H1 (cell line): ENCODE measurements at regions not wholly inside any gene's neighbourhood (a gene's known extent, or its start where the extent isn't known, plus 50 kb on each side); places are given as distances from the start of the nearest gene placed in this dataset.

Experiments used
- CTCF ChIA-PET: fragments of 300-600 bp; sonication (Branson Sonifier 250); formaldehyde crosslinking; loops from one replicate; lab custom pipeline; 2021; ENCODE audit not compliant: partially characterized antibody; lab: Charles Lee
- POLR2A ChIA-PET: fragments of 300-600 bp; sonication (Branson Sonifier 250); formaldehyde crosslinking; loops from one replicate; lab custom pipeline; 2021; ENCODE audit warnings: inconsistent platforms; ENCODE audit not compliant: partially characterized antibody; lab: Charles Lee
- DNase-seq, 2 experiments: peaks; one replicate each; pipeline versions ENCODE4 v3.0.0 to v3.0.0-alpha.2; 2010 to 2022; ENCODE audit warnings: low spot score in 2 of 2, low read depth in 1 of 2, mixed read lengths in 1 of 2
- FAIRE-seq: peaks from 2 replicates; lab custom pipeline; 2011; peaks lifted over from hg19 to GRCh38; lab: Jason Lieb, UNC
- H2AFZ ChIP-seq: 2 replicates; pipeline ENCODE4 v1.8.1; 2012; ENCODE audit warnings: low read length, inconsistent platforms
- H2AK5ac ChIP-seq: 2 replicates; pipeline ENCODE4 v1.6.1; 2013; ENCODE audit warnings: low read depth, low read length
- H2BK120ac ChIP-seq: replicated peaks from 2 replicates; pipeline ENCODE3; 2013; ENCODE audit warnings: low read depth, low read length, inconsistent platforms
- H2BK12ac ChIP-seq: 2 replicates; pipeline ENCODE4 v1.6.1; 2013; ENCODE audit warnings: low read depth, low read length
- H2BK15ac ChIP-seq: 2 replicates; pipeline ENCODE4 v1.6.1; 2013; ENCODE audit warnings: low read length
- H2BK20ac ChIP-seq: 2 replicates; pipeline ENCODE4 v1.6.1; 2013; ENCODE audit warnings: low read length
- H2BK5ac ChIP-seq: 2 replicates; pipeline ENCODE4 v1.6.1; 2013; ENCODE audit warnings: low read depth, low read length
- H3K14ac ChIP-seq: 2 replicates; pipeline ENCODE4 v1.6.1; 2013; ENCODE audit warnings: inconsistent platforms; ENCODE audit not compliant: insufficient read length
- H3K18ac ChIP-seq: 2 replicates; pipeline ENCODE4 v1.6.1; 2013; ENCODE audit warnings: low read length; ENCODE audit errors: extremely low read depth
- H3K23ac ChIP-seq: 2 replicates; pipeline ENCODE4 v1.6.1; 2013; ENCODE audit warnings: inconsistent platforms; ENCODE audit not compliant: insufficient read length
- H3K23me2 ChIP-seq: 2 replicates; pipeline ENCODE4 v1.6.1; 2013; ENCODE audit warnings: low read depth, low read length
- H3K27ac ChIP-seq: 2 replicates; pipeline ENCODE4 v1.6.1; 2011; ENCODE audit warnings: low read depth, low read length, inconsistent platforms
- H3K27me3 ChIP-seq, 4 experiments: replicated peaks in 1 of 4; 1 replicate in 1 of 4; 2 replicates in 3 of 4; pipeline versions ENCODE4 v1.6.1 to v1.8.1; 2011 to 2013; ENCODE audit warnings: low read length in 3 of 4, mild to moderate bottlenecking in 3 of 4, inconsistent platforms in 2 of 4, mixed read lengths in 2 of 4, moderate library complexity in 1 of 4; ENCODE audit not compliant: control insufficient read depth in 3 of 4, insufficient read depth in 3 of 4; ENCODE audit errors: extremely low read depth in 1 of 4
- H3K36me3 ChIP-seq, 4 experiments: 2 replicates each; pipeline versions ENCODE4 v1.6.1 to v1.8.1; 2011 to 2013; ENCODE audit warnings: mild to moderate bottlenecking in 4 of 4, low read length in 3 of 4, moderate library complexity in 2 of 4, control low read depth in 1 of 4, inconsistent platforms in 1 of 4; ENCODE audit not compliant: insufficient read depth in 4 of 4, control insufficient read depth in 2 of 4
- H3K4ac ChIP-seq: replicated peaks from 2 replicates; pipeline ENCODE3; 2013; ENCODE audit warnings: low read length, low read depth, mixed read lengths, inconsistent platforms; ENCODE audit not compliant: insufficient read length
- H3K4me1 ChIP-seq, 4 experiments: replicated peaks in 1 of 4; 1 replicate in 1 of 4; 2 replicates in 3 of 4; pipeline versions ENCODE4 v1.6.1 to v1.8.1; 2011 to 2013; ENCODE audit warnings: low read length in 3 of 4, inconsistent platforms in 2 of 4, mixed read lengths in 1 of 4; ENCODE audit not compliant: insufficient read depth in 4 of 4, control insufficient read depth in 3 of 4
- H3K4me2 ChIP-seq, 2 experiments: 2 replicates each; pipeline versions ENCODE4 v1.6.1 to v1.8.1; 2011 to 2013; ENCODE audit warnings: low read depth in 2 of 2, low read length in 2 of 2, control low read depth in 1 of 2, inconsistent platforms in 1 of 2, mild to moderate bottlenecking in 1 of 2; ENCODE audit not compliant: insufficient read depth in 1 of 2
- H3K4me3 ChIP-seq, 4 experiments: fragments of 200-600, 300-600 bp in 1 of 4; sonication (generic), shearing (Covaris generic), sonication (Bioruptor Twin) in 1 of 4; 2 replicates each; pipeline versions ENCODE4 v1.5.1 to v1.8.1; 2011 to 2016; ENCODE audit warnings: low read length in 4 of 4, low read depth in 3 of 4, control low read depth in 2 of 4, inconsistent platforms in 2 of 4, mild to moderate bottlenecking in 2 of 4, mixed read lengths in 1 of 4, moderate library complexity in 1 of 4; ENCODE audit not compliant: insufficient read depth in 2 of 4; ENCODE audit errors: extremely low read depth in 1 of 4
- H3K56ac ChIP-seq: replicated peaks from 2 replicates; pipeline ENCODE3; 2013; ENCODE audit warnings: low read depth, mild to moderate bottlenecking, mixed read lengths, low read length, inconsistent platforms; ENCODE audit not compliant: insufficient read length
- H3K79me1 ChIP-seq: 2 replicates; pipeline ENCODE4 v1.6.1; 2013; ENCODE audit warnings: low read depth, low read length, control low read depth
- H3K79me2 ChIP-seq, 2 experiments: 2 replicates each; pipeline versions ENCODE4 v1.6.1 to v1.8.1; 2012 to 2013; ENCODE audit warnings: low read length in 2 of 2, mild to moderate bottlenecking in 2 of 2, inconsistent platforms in 1 of 2; ENCODE audit not compliant: insufficient read depth in 2 of 2, control insufficient read depth in 1 of 2
- H3K9ac ChIP-seq, 4 experiments: replicated peaks in 1 of 4; 1 replicate in 1 of 4; 2 replicates in 3 of 4; pipeline versions ENCODE4 v1.6.1 to v1.8.1; 2011 to 2013; ENCODE audit warnings: low read depth in 3 of 4, low read length in 3 of 4, control low read depth in 2 of 4, mild to moderate bottlenecking in 2 of 4, moderate library complexity in 2 of 4, inconsistent platforms in 1 of 4; ENCODE audit errors: extremely low read depth in 1 of 4
- H3K9me3 ChIP-seq, 2 experiments: 2 replicates each; pipeline versions ENCODE4 v1.6.1 to v1.8.1; 2012 to 2013; ENCODE audit warnings: mild to moderate bottlenecking in 2 of 2, moderate library complexity in 2 of 2, control low read depth in 1 of 2, inconsistent platforms in 1 of 2, low read depth in 1 of 2, low read length in 1 of 2, mixed read lengths in 1 of 2; ENCODE audit not compliant: insufficient read depth in 2 of 2
- H4K20me1 ChIP-seq, 2 experiments: replicated peaks in 1 of 2; 2 replicates each; pipeline versions ENCODE3 to v1.8.1; 2011 to 2013; ENCODE audit warnings: inconsistent platforms in 2 of 2, low read length in 2 of 2, mild to moderate bottlenecking in 1 of 2; ENCODE audit not compliant: insufficient read depth in 2 of 2, control insufficient read depth in 1 of 2
- H4K5ac ChIP-seq: 2 replicates; pipeline ENCODE4 v1.6.1; 2013; ENCODE audit warnings: low read length, low read depth, mixed read lengths, inconsistent platforms; ENCODE audit not compliant: insufficient read length
- H4K8ac ChIP-seq: 2 replicates; pipeline ENCODE4 v1.8.0; 2013; ENCODE audit warnings: mild to moderate bottlenecking, moderate library complexity, low read length, inconsistent platforms; ENCODE audit not compliant: insufficient read depth; ENCODE audit errors: extremely low read depth
- H4K91ac ChIP-seq: replicated peaks from 2 replicates; pipeline ENCODE3; 2013; ENCODE audit warnings: low read length, mixed read lengths, inconsistent platforms; ENCODE audit not compliant: insufficient read length
- CBX5 ChIP-seq: fragments of 300-800, 300-1000 bp; sonication (generic); IDR thresholded peaks from 2 replicates; pipeline ENCODE4 v1.7.1; 2016; ENCODE audit warnings: antibody characterized with exemption, low read length, low read depth
- CTCF ChIP-seq, 3 experiments: IDR thresholded peaks; 1 replicate in 2 of 3; 2 replicates in 1 of 3; pipeline versions ENCODE4 v1.5.1 to v1.6.1; 2011; ENCODE audit warnings: low read length in 3 of 3, mild to moderate bottlenecking in 3 of 3, inconsistent platforms in 2 of 3, low read depth in 1 of 3, moderate library complexity in 1 of 3; ENCODE audit not compliant: insufficient read depth in 1 of 3; ENCODE audit errors: control extremely low read depth in 1 of 3
- EP300 ChIP-seq, 2 experiments: IDR thresholded peaks; 1 replicate in 1 of 2; 2 replicates in 1 of 2; pipeline ENCODE4 v1.6.1; 2011 to 2012; ENCODE audit warnings: low read depth in 2 of 2, low read length in 2 of 2, mild to moderate bottlenecking in 2 of 2, borderline replicate concordance in 1 of 2, inconsistent platforms in 1 of 2, moderate library complexity in 1 of 2
- HDAC2 ChIP-seq, 2 experiments: fragments of 300-600 bp in 1 of 2; sonication (generic) in 1 of 2; IDR thresholded peaks; 2 replicates each; pipeline ENCODE4 v1.6.1; 2011 to 2012; ENCODE audit warnings: low read depth in 2 of 2, low read length in 2 of 2, mild to moderate bottlenecking in 2 of 2, moderate library complexity in 2 of 2, borderline replicate concordance in 1 of 2, inconsistent platforms in 1 of 2
- KDM4A ChIP-seq: IDR thresholded peaks from one replicate; pipeline ENCODE4 v1.7.1; 2012; ENCODE audit warnings: low read depth, mild to moderate bottlenecking, moderate library complexity, low read length, inconsistent platforms; ENCODE audit not compliant: severe bottlenecking
- SP4 ChIP-seq: IDR thresholded peaks from 2 replicates; pipeline ENCODE4 v1.6.1; 2012; ENCODE audit warnings: low read length, inconsistent platforms
- ZNF274 ChIP-seq: IDR thresholded peaks from 2 replicates; pipeline ENCODE4 v1.7.0; 2012; ENCODE audit warnings: low read length, borderline replicate concordance; ENCODE audit errors: extremely low read depth
- WGBS, 2 experiments: shearing (Covaris generic) in 1 of 2; methylation state at CpG; one replicate each; pipeline versions ENCODE4 v1.1.6 to v1.1.7; 2013 to 2015; ENCODE audit warnings: low lambda C conversion rate in 2 of 2, mixed read lengths in 2 of 2, inconsistent platforms in 1 of 2, low coverage in 1 of 2, missing lambda C conversion rate in 1 of 2; ENCODE audit not compliant: insufficient replicate concordance in 2 of 2, insufficient coverage in 1 of 2, insufficient read length in 1 of 2; ENCODE audit errors: extremely low coverage in 1 of 2, missing lambda C conversion rate in 1 of 2; 5-methylcytosine and 5-hydroxymethylcytosine counted together

GRCh38 chr3:16063603-16064002 is 110.9 kb upstream of the GALNT15 start:
- 81% methylated on average over 2 of the region's 2 CpGs; no CpG with 5 or more reads in 1 of the 2 experiments for WGBS, 2 experiments
- TF ChIP-seq ZNF274 (no peak), HDAC2 (IDR thresholded peaks at IDR 0.05; ENCODE audit: borderline replicate concordance in 1 of 2, low read depth in 2 of 2, low read length in 2 of 2) (no peak), CBX5 (no peak), SP4 (no peak), CTCF (IDR thresholded peaks at IDR 0.05; ENCODE audit: control extremely low read depth in 1 of 3, insufficient read depth in 1 of 3, low read depth in 1 of 3, low read length in 3 of 3) (no peak), EP300 (IDR thresholded peaks at IDR 0.05; ENCODE audit: borderline replicate concordance in 1 of 2, low read depth in 2 of 2, low read length in 2 of 2) (no peak), KDM4A (no peak)

More at GRCh38 chr3:16063603-16064002, 110.9 kb upstream of the GALNT15 start:
- no peak for DNase-seq
- POLR2A ChIA-PET, result no interaction called here
- Histone ChIP-seq H3K23me2 (no peaks in the 10 kb centered on the region), H3K27me3 (no peaks in the 10 kb centered on the region), H2BK12ac (no peak overlapping the region), H3K9me3 (no peaks in the 10 kb centered on the region), H4K20me1 (no peaks in the 10 kb centered on the region), H2BK15ac (no peak overlapping the region), H3K4me1 (no peaks in the 10 kb centered on the region), H3K56ac (no peak overlapping the region), H3K79me1 (no peaks in the 10 kb centered on the region), H3K14ac (no peak overlapping the region), H3K23ac (no peak overlapping the region), H3K4me3 (no peak overlapping the region), H2BK5ac (no peak overlapping the region), H4K5ac (no peak overlapping the region), H3K18ac (no peak overlapping the region), H3K4ac (no peak overlapping the region), H3K27ac (no peak overlapping the region), H2AK5ac (no peak overlapping the region), H2BK120ac (no peak overlapping the region), H3K36me3 (no peaks in the 10 kb centered on the region), H4K91ac (no peak overlapping the region), H3K9ac (no peak overlapping the region), H4K8ac (no peak overlapping the region), H2BK20ac (no peak overlapping the region), H3K79me2 (no peaks in the 10 kb centered on the region), H2AFZ (no peak overlapping the region), H3K4me2 (no peak overlapping the region)
- no peak for FAIRE-seq
- CTCF ChIA-PET, result interaction anchor here (0.7 to 1.7 kb wide), 2 partner anchors 14 to 76 kb away, joined by 3 to 8 read pairs; no protein-coding TSS in a partner anchor
